Calu3 (cell line): ENCODE measurements at regions not wholly inside any gene's neighbourhood (a gene's known extent, or its start where the extent isn't known, plus 50 kb on each side); places are given as distances from the start of the nearest gene placed in this dataset.

Experiments used
- BruUV-seq: library from RNA; stranded (reverse); fragments of 400-500 nt; replicated peaks from 2 replicates; lab custom pipeline; 2021; lab: Mats Ljungman, UMichigan
- CTCF ChIA-PET: fragments of 300-600 bp; sonication (Branson Sonifier 250); formaldehyde crosslinking; loops from one replicate; lab custom pipeline; 2022; ENCODE audit warnings: antibody characterized with exemption; lab: Charles Lee
- DNase-seq: peaks from one replicate; pipeline ENCODE4 v3.0.0; 2022
- H3K27ac Mint-ChIP-seq: one replicate; pipeline ENCODE4 v1.8.0; 2022; ENCODE audit warnings: mixed read lengths; ENCODE audit not compliant: unreplicated experiment
- H3K27me3 Mint-ChIP-seq: one replicate; pipeline ENCODE4 v1.8.0; 2022; ENCODE audit warnings: mixed read lengths; ENCODE audit not compliant: unreplicated experiment
- H3K36me3 Mint-ChIP-seq: one replicate; pipeline ENCODE4 v1.8.0; 2022; ENCODE audit warnings: mild to moderate bottlenecking, moderate library complexity, mixed read lengths; ENCODE audit not compliant: insufficient read depth, unreplicated experiment
- H3K4me1 Mint-ChIP-seq: one replicate; pipeline ENCODE4 v1.8.0; 2022; ENCODE audit warnings: mild to moderate bottlenecking, low read depth, mixed read lengths; ENCODE audit not compliant: unreplicated experiment
- H3K4me3 Mint-ChIP-seq: one replicate; pipeline ENCODE4 v1.8.0; 2022; ENCODE audit warnings: mild to moderate bottlenecking, low read depth, moderate library complexity, mixed read lengths; ENCODE audit not compliant: unreplicated experiment
- H3K9me3 Mint-ChIP-seq: one replicate; pipeline ENCODE4 v1.8.0; 2022; ENCODE audit warnings: low read depth, mixed read lengths; ENCODE audit not compliant: unreplicated experiment
- intact Hi-C: fragments of 100-400 bp; cut with micrococcal nuclease; formaldehyde crosslinking; loops from one replicate; pipeline ENCODE4 v1.10.0; 2022; ENCODE audit not compliant: unreplicated experiment
- TF ChIP-seq, protein P1 (sequence below): fragments of 200-600 bp; IDR thresholded peaks from one replicate; pipeline ENCODE4 v1.8.0; 2022; ENCODE audit warnings: antibody characterized with exemption; ENCODE audit not compliant: unreplicated experiment

- H3K9me3 Mint-ChIP-seq = peaks cover 5% of the 10 kb centered on the region
- no peaks in the 10 kb centered on the region for H3K4me1 Mint-ChIP-seq
- CTCF ChIA-PET = no interaction called here
- H3K27me3 Mint-ChIP-seq = no peaks in the 10 kb centered on the region
- intact Hi-C loops = no loop called here
- no peak overlapping the region for H3K4me3 Mint-ChIP-seq
- TF ChIP-seq, protein P1, sequence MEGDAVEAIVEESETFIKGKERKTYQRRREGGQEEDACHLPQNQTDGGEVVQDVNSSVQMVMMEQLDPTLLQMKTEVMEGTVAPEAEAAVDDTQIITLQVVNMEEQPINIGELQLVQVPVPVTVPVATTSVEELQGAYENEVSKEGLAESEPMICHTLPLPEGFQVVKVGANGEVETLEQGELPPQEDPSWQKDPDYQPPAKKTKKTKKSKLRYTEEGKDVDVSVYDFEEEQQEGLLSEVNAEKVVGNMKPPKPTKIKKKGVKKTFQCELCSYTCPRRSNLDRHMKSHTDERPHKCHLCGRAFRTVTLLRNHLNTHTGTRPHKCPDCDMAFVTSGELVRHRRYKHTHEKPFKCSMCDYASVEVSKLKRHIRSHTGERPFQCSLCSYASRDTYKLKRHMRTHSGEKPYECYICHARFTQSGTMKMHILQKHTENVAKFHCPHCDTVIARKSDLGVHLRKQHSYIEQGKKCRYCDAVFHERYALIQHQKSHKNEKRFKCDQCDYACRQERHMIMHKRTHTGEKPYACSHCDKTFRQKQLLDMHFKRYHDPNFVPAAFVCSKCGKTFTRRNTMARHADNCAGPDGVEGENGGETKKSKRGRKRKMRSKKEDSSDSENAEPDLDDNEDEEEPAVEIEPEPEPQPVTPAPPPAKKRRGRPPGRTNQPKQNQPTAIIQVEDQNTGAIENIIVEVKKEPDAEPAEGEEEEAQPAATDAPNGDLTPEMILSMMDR = no peak
- DNase-seq = no peak
- H3K36me3 Mint-ChIP-seq = no peaks in the 10 kb centered on the region
- no TSS peak for BruUV-seq
- no peak overlapping the region for H3K27ac Mint-ChIP-seq
Measured at GRCh38 chr11:81655351-81655750, 1078.3 kb downstream of the FAM181B start.

GRCh38 chr11:81647374-81647773 is 1086.3 kb downstream of the FAM181B start:
- no peaks in the 10 kb centered on the region for H3K36me3 Mint-ChIP-seq
- TF ChIP-seq, protein P1 = no peak
- BruUV-seq = no TSS peak
- CTCF ChIA-PET = no interaction called here
- H3K9me3 Mint-ChIP-seq = peaks cover 2% of the 10 kb centered on the region
- no peak overlapping the region for H3K27ac Mint-ChIP-seq
- H3K4me3 Mint-ChIP-seq = no peak overlapping the region
- intact Hi-C loops = no loop called here
- no peak for DNase-seq
- H3K4me1 Mint-ChIP-seq = no peaks in the 10 kb centered on the region
- H3K27me3 Mint-ChIP-seq = no peaks in the 10 kb centered on the region

DNA sequence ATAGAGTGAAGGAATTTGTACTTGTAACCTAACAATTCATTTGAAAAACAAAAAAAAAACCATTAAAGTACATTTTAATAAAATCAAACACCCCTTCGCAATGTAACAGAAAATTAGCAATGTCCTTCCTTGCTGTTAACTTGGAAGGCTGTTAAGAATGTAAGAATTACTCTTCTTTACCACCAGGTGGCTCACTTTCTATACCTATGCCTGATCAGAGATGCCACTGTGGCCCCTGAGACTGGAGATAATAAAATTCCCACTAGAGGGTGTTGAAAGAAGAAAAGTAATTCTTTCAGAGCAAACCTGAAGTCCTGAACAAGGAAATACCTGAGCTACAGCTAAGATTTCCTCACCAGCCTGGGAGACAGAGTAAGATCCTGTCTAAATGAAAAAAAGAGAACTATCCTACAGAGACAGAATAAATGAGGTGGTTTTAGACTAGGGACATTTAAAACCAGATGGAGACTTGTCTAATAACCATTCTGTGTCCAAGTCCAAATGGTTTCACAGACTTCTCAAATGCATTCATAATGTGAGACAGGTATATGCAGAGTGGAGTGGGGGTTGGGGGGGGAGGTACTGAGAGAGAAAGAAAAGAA is 1089.3 kb downstream of the FAM181B start:
- H3K9me3 Mint-ChIP-seq = peaks cover 2% of the 10 kb centered on the region
- no peaks in the 10 kb centered on the region for H3K27me3 Mint-ChIP-seq
- TF ChIP-seq, protein P1 = no peak
- no peaks in the 10 kb centered on the region for H3K4me1 Mint-ChIP-seq
- H3K27ac Mint-ChIP-seq = no peak overlapping the region
- H3K4me3 Mint-ChIP-seq = no peak overlapping the region
- no peak for DNase-seq
- H3K36me3 Mint-ChIP-seq = no peaks in the 10 kb centered on the region
- intact Hi-C loops = loop anchor here (2.0 kb wide), 2 partner anchors 584 to 1050 kb away; no protein-coding TSS in a partner anchor
- BruUV-seq = no TSS peak
- CTCF ChIA-PET = interaction anchor here (0.5 kb wide), 1 partner anchor 1419 kb away, joined by 3 read pairs; no protein-coding TSS in a partner anchor

- no peaks in the 10 kb centered on the region for H3K36me3 Mint-ChIP-seq
- CTCF ChIA-PET = no interaction called here
- TF ChIP-seq, protein P1 = no peak
- no peak overlapping the region for H3K4me3 Mint-ChIP-seq
- BruUV-seq = no TSS peak
- H3K4me1 Mint-ChIP-seq = no peaks in the 10 kb centered on the region
- no peaks in the 10 kb centered on the region for H3K9me3 Mint-ChIP-seq
- intact Hi-C loops = no loop called here
- no peak overlapping the region for H3K27ac Mint-ChIP-seq
- no peak for DNase-seq
- H3K27me3 Mint-ChIP-seq = no peaks in the 10 kb centered on the region
Measured at GRCh38 chr11:81634483-81634882, 1099.2 kb downstream of the FAM181B start.
